Tibial nerve (tissue), 4 donors: ENCODE measurements at regions not wholly inside any gene's neighbourhood (a gene's known extent, or its start where the extent isn't known, plus 50 kb on each side); places are given as distances from the start of the nearest gene placed in this dataset.

Source experiments
- DNase-seq, 2 donors: peaks; one replicate each; pipeline ENCODE4 v3.0.0-alpha.2; 2019; ENCODE audit warnings: low spot score in 2 of 2
- H3K27ac ChIP-seq, 4 donors: fragments of 200-600 bp; sonication (generic) in 3 of 4; one replicate each; pipeline ENCODE4 v1.5.1; 2017 to 2019; ENCODE audit warnings: mild to moderate bottlenecking in 1 of 4
- H3K27me3 ChIP-seq, 2 donors: fragments of 200-600 bp; sonication (generic) in 1 of 2; one replicate each; pipeline versions ENCODE4 v1.5.1 to v1.6.0; 2017 to 2019
- H3K36me3 ChIP-seq, 3 donors: fragments of 200-600 bp; sonication (generic); one replicate each; pipeline ENCODE4 v1.5.1; 2018 to 2019
- H3K4me1 ChIP-seq, 4 donors: fragments of 200-600 bp; sonication (generic) in 3 of 4; one replicate each; pipeline ENCODE4 v1.5.1; 2017 to 2019
- H3K4me3 ChIP-seq, 4 donors: fragments of 200-600 bp; sonication (generic) in 3 of 4; one replicate each; pipeline ENCODE4 v1.5.1; 2017 to 2019; ENCODE audit warnings: mild to moderate bottlenecking in 1 of 4, moderate library complexity in 1 of 4
- H3K9me3 ChIP-seq, 4 donors: fragments of 200-600 bp; sonication (generic) in 3 of 4; one replicate each; pipeline ENCODE4 v1.5.1; 2017 to 2019
- EP300 ChIP-seq, 2 donors: sonication (generic); formaldehyde crosslinking; IDR thresholded peaks; one replicate each; pipeline ENCODE4 v1.6.1; 2017; ENCODE audit warnings: antibody characterized with exemption in 2 of 2, mild to moderate bottlenecking in 1 of 2
- POLR2A ChIP-seq, 2 donors: fragments of 450-650 bp; IDR thresholded peaks; one replicate each; pipeline ENCODE4 v1.6.1; 2017; ENCODE audit warnings: antibody characterized with exemption in 2 of 2, mild to moderate bottlenecking in 2 of 2, moderate library complexity in 2 of 2
- WGBS, 2 donors: methylation state at CpG; one replicate each; pipeline ENCODE4 v1.1.5; 2018; 5-methylcytosine and 5-hydroxymethylcytosine counted together
- TF ChIP-seq, protein P1 (sequence below), 5 experiments: fragments of 200-600 bp in 3 of 5; fragments of 450-650 bp in 2 of 5; sonication (generic) in 3 of 5; IDR thresholded peaks; one replicate each; pipeline ENCODE4 v1.5.1; 2016 to 2019; ENCODE audit warnings: antibody characterized with exemption in 5 of 5, mild to moderate bottlenecking in 3 of 5, moderate library complexity in 2 of 5

DNA sequence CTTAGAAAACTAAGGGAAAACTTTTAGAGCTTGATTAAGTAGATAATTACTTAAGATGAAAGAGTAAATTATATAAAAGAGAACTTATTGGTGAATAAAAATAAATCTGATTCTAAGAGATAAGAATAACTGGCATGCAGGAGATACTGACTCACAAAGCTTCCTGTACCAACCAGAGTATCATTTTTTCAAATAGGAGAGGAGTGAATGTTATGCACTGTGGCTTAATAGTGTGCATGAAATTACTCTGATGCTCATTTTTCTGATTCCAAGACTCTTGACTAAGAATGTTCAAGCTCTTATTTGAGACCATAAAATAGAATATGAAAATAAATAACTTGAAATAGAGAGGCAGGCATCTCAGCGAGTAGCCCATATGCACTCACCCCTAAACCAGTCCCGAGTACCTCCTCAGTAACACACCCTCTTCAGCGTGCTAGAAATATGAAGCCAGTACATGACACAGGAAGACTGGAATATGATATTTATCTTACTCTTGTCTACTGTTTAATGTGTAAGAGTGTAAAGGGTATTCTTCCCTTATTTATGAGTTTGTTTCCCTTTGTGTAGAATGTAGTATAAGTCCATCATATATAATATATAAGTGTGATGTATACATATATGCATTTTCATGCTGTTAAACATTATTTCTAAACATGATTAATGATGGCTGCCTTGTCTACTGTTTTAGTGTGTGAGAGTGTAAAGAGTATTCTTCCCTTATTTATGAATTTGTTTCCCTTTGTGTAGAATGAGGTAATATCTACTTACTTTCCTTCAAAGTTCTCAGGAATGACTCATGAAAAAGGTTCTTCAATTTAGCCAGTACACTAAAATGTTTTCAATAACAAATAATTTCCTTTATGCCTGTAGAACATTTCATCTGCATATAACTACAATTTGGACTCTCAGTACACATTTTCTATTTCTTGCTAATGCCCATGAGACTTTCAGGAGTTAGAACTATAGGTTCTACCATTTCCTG is 99.2 kb upstream of the PALMD start:
- H3K4me3 ChIP-seq: no peak overlapping the region
- peaks cover 0 to 14% (median 0%) of the 10 kb centered on the region in 4 donors for H3K4me1 ChIP-seq
- no peak overlapping the region for H3K27ac ChIP-seq
- H3K36me3 ChIP-seq: no peaks in the 10 kb centered on the region
- TF ChIP-seq EP300 (IDR thresholded peaks at IDR 0.05) (no peak), POLR2A (IDR thresholded peaks at IDR 0.05) (no peak)
- TF ChIP-seq, protein P1, sequence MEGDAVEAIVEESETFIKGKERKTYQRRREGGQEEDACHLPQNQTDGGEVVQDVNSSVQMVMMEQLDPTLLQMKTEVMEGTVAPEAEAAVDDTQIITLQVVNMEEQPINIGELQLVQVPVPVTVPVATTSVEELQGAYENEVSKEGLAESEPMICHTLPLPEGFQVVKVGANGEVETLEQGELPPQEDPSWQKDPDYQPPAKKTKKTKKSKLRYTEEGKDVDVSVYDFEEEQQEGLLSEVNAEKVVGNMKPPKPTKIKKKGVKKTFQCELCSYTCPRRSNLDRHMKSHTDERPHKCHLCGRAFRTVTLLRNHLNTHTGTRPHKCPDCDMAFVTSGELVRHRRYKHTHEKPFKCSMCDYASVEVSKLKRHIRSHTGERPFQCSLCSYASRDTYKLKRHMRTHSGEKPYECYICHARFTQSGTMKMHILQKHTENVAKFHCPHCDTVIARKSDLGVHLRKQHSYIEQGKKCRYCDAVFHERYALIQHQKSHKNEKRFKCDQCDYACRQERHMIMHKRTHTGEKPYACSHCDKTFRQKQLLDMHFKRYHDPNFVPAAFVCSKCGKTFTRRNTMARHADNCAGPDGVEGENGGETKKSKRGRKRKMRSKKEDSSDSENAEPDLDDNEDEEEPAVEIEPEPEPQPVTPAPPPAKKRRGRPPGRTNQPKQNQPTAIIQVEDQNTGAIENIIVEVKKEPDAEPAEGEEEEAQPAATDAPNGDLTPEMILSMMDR (IDR thresholded peaks at IDR 0.05): no peak
- H3K27me3 ChIP-seq: no peaks in the 10 kb centered on the region
- H3K9me3 ChIP-seq: no peaks in the 10 kb centered on the region
- DNase-seq: no peak
- WGBS, 2 donors: 86% methylated on average over 3 of the region's 3 CpGs

DNA sequence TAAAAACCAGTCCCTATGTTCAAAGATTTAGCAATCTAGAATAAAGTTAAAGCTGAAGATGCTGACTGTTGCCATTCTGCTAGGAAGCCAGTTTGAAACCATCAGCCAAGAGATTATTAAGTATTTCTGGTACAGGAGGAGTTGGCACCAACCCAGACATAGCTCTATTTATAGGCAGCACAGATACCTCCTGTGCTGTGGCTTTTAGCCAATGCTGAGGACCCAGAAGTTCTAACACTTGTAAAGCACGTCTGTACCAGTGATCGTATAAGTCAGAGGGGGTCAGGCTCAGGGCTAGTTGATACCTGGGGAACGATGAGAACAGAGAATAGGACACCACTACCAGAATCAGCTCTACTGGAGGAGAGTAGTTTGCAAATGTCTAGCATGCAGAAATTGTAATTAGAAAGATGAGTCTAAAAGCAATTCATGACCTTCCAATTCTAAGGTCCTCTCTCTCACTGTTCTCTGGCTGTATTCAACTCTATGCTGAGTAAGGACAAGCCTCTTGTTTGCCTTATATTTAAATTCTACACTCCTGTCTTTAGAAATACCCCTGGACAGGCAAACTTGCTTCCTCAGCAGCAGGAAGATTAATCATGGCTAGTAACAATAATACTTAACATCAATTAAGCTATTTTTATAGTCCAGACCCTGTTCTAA is 96.8 kb upstream of the PALMD start:
- H3K4me3 ChIP-seq: no peak overlapping the region
- no peaks in the 10 kb centered on the region for H3K27me3 ChIP-seq
- H3K4me1 ChIP-seq: peaks cover 0 to 14% (median 0%) of the 10 kb centered on the region in 4 donors
- no peak for DNase-seq
- H3K9me3 ChIP-seq: no peaks in the 10 kb centered on the region
- WGBS, 2 donors: 46 to 56% methylated on average over 3 of the region's 3 CpGs
- no peaks in the 10 kb centered on the region for H3K36me3 ChIP-seq
- TF ChIP-seq POLR2A (IDR thresholded peaks at IDR 0.05) (no peak), EP300 (IDR thresholded peaks at IDR 0.05) (no peak)
- TF ChIP-seq, protein P1 (IDR thresholded peaks at IDR 0.05): no peak
- H3K27ac ChIP-seq: no peak overlapping the region

DNA sequence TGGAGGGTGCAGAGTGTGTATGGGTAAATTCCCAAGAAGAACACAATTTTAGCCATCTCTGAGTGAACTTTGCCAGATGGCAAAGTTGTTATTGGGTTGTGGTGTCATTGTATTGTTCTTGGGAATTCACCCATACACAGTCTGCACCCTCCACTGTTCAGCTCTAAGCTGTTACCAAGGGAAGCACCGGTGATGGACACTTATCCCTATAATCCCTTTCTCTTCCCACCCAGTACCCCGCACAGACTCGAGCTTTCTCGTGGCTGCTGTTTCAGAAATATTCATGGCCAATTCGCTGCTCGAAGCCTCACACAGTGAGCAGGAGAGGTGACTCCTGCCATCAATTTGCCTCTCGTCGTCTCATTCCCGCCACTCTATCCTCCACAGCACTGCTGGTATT is 95.7 kb upstream of the PALMD start:
- Histone ChIP-seq H3K9me3 (no peaks in the 10 kb centered on the region), H3K4me1 (peaks cover 0 to 6% (median 0%) of the 10 kb centered on the region in 4 donors), H3K4me3 (no peak overlapping the region), H3K27ac (no peak overlapping the region), H3K27me3 (no peaks in the 10 kb centered on the region), H3K36me3 (no peaks in the 10 kb centered on the region)
- no peak for DNase-seq
- 96 to 97% methylated on average over 9 of the region's 9 CpGs for WGBS, 2 donors
- TF ChIP-seq EP300 (IDR thresholded peaks at IDR 0.05) (no peak), POLR2A (IDR thresholded peaks at IDR 0.05) (no peak)
- TF ChIP-seq, protein P1 (IDR thresholded peaks at IDR 0.05): no peak

DNA sequence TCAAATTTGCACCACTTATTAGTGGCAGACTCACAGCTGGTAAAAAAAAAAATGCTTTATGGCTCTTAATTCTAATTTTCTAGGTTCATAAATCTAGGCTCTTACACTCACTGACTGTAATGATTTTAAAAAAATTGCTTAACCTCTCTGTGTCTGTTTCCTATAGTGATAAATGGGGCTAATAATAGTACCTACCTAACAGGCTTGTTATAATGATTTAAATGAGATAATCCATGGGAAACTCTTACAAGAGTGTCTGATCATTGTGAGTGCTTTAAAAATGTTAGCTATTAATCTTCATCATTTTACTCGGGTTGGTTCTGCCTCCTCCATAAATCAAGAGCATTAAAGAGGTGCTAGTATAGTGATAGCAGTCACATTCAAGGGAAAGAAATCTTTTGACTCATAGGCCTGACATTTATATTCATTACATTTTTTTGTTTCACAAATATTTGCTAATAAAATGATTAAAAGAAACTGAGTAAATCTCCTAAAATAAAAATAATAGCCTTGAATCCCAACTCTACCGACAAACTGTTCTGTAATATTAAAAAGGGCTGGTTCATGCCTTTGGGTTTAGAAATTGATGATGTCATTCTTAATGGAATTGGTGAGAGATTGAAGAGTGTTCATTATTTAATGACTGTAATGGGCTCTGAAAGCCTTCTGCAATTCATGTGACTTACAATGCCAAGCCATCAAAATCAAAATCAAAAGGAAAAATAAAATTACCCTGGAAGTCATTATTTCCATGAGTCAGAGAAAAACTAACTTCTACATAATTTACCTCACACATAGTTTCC is 93.9 kb upstream of the PALMD start:
- 53 to 57% methylated on average over 2 of the region's 2 CpGs for WGBS, 2 donors
- no peak overlapping the region for H3K4me3 ChIP-seq
- no peak for TF ChIP-seq POLR2A (IDR thresholded peaks at IDR 0.05)
- TF ChIP-seq, protein P1 (IDR thresholded peaks at IDR 0.05): no peak
- TF ChIP-seq EP300 (IDR thresholded peaks at IDR 0.05): no peak
- H3K27me3 ChIP-seq: no peaks in the 10 kb centered on the region
- H3K9me3 ChIP-seq: no peaks in the 10 kb centered on the region
- no peak for DNase-seq
- H3K4me1 ChIP-seq: peaks cover 0 to 6% (median 0%) of the 10 kb centered on the region in 4 donors
- no peaks in the 10 kb centered on the region for H3K36me3 ChIP-seq
- H3K27ac ChIP-seq: no peak overlapping the region
